Neural progenitor cell (in vitro differentiated cells): ENCODE measurements at regions not wholly inside any gene's neighbourhood (a gene's known extent, or its start where the extent isn't known, plus 50 kb on each side); places are given as distances from the start of the nearest gene placed in this dataset.

Experiments used
- CTCF ChIP-seq: fragments of 200-600 bp; sonication (generic); IDR thresholded peaks from 2 replicates; pipeline ENCODE4 v1.5.1; 2017; ENCODE audit warnings: antibody characterized with exemption, mild to moderate bottlenecking
- EZH2 ChIP-seq: fragments of 200-600 bp; sonication (generic); IDR thresholded peaks from 2 replicates; pipeline ENCODE4 v1.6.1; 2017; ENCODE audit warnings: antibody characterized with exemption, mild to moderate bottlenecking, moderate library complexity
- EZH2phosphoT487 ChIP-seq: fragments of 200-600 bp; sonication (generic); IDR thresholded peaks from 2 replicates; pipeline ENCODE4 v1.6.1; 2017; ENCODE audit warnings: antibody characterized with exemption

GRCh38 chr9:86577420-86578333, 223.5 kb upstream of the TUT7 start:
- TF ChIP-seq CTCF, result no peak
- no peak for TF ChIP-seq EZH2
- no peak for TF ChIP-seq EZH2phosphoT487
